Peyer's patch (tissue), 4 donors: ENCODE measurements at regions not wholly inside any gene's neighbourhood (a gene's known extent, or its start where the extent isn't known, plus 50 kb on each side); places are given as distances from the start of the nearest gene placed in this dataset.

Source experiments
- CTCF ChIP-seq, 6 experiments: fragments of 450-650 bp in 4 of 6; fragments of 200-600 bp in 2 of 6; sonication (generic) in 1 of 6; IDR thresholded peaks; one replicate each; pipeline ENCODE4 v1.5.1; 2017 to 2019; ENCODE audit warnings: antibody characterized with exemption in 6 of 6, mild to moderate bottlenecking in 3 of 6, moderate library complexity in 1 of 6
- POLR2A ChIP-seq, 2 donors: fragments of 450-650 bp; IDR thresholded peaks; one replicate each; pipeline ENCODE4 v1.5.1; 2017; ENCODE audit warnings: antibody characterized with exemption in 2 of 2, mild to moderate bottlenecking in 2 of 2, moderate library complexity in 2 of 2

DNA sequence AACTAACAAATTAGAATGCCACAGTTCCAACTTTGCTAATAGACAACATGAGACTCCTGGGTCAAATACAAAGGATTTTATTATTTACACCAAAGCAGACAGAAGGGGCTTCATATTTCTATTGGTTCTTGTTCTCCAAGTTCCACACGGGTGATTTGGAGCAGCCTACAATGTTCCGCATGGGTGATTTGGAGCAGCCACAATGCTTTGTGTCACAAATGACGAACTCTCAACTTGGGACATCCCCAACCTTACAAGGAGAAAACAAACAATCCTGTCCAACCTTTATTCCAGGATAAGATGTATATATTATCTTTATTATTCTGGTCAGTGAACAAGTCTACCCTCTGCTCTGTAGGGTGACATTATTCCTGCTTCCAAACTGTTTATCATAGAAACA lies 694.3 kb upstream of the MGAT4C start:
- no peak for TF ChIP-seq CTCF (IDR thresholded peaks at IDR 0.05)
- no peak for TF ChIP-seq POLR2A (IDR thresholded peaks at IDR 0.05)
